PC-3 (cell line): ENCODE measurements at regions not wholly inside any gene's neighbourhood (a gene's known extent, or its start where the extent isn't known, plus 50 kb on each side); places are given as distances from the start of the nearest gene placed in this dataset.

Experiments
- ATAC-seq: fragments of 200-7000 bp; cut with Tn5 transposase; 2 replicates; pipeline ENCODE4 v1.9.1; 2020; ENCODE audit warnings: mild to moderate bottlenecking, moderate library complexity
- BruUV-seq: library from RNA; stranded (reverse); fragments of 400-500 nt; replicated peaks from 2 replicates; lab custom pipeline; 2021; lab: Mats Ljungman, UMichigan
- CTCF ChIA-PET: fragments of 300-600 bp; sonication (Branson Sonifier 250); formaldehyde crosslinking; loops from one replicate; lab custom pipeline; 2022; ENCODE audit warnings: antibody characterized with exemption; lab: Charles Lee
- POLR2A ChIA-PET: fragments of 300-600 bp; sonication (Branson Sonifier 250); formaldehyde crosslinking; loops from one replicate; lab custom pipeline; 2022; ENCODE audit warnings: antibody characterized with exemption; ENCODE audit not compliant: unreplicated experiment; lab: Charles Lee
- DNase-seq: peaks from one replicate; pipeline ENCODE4 v3.0.0-alpha.2; 2015
- H2AFZ ChIP-seq: fragments of 300-600 bp; sonication (generic); 2 replicates; pipeline ENCODE4 v1.6.0; 2016; ENCODE audit warnings: antibody characterized with exemption, low read length
- H3F3A ChIP-seq: fragments of 300-600 bp; sonication (generic); one replicate; pipeline ENCODE4 v1.6.0; 2017; ENCODE audit warnings: antibody characterized with exemption, low read length, control low read depth, mild to moderate bottlenecking; ENCODE audit not compliant: unreplicated experiment
- H3K27ac ChIP-seq: fragments of 300-600 bp; sonication (generic); 2 replicates; pipeline ENCODE4 v1.5.1; 2016; ENCODE audit warnings: mild to moderate bottlenecking, low read length
- H3K27me3 ChIP-seq: fragments of 300-600 bp; sonication (generic); 2 replicates; pipeline ENCODE4 v1.6.1; 2016; ENCODE audit warnings: low read length, mixed read lengths
- H3K36me3 ChIP-seq: fragments of 300-600 bp; sonication (generic); 2 replicates; pipeline ENCODE4 v1.6.1; 2016; ENCODE audit warnings: low read depth, mixed run types, low read length, mixed read lengths
- H3K4me1 ChIP-seq: fragments of 300-600 bp; sonication (generic); 2 replicates; pipeline ENCODE4 v1.5.1; 2016; ENCODE audit warnings: low read length; ENCODE audit not compliant: insufficient read depth
- H3K4me2 ChIP-seq: fragments of 300-600 bp; sonication (generic); 2 replicates; pipeline ENCODE4 v1.6.0; 2016; ENCODE audit warnings: low read length
- H3K4me3 ChIP-seq: fragments of 300-600 bp; sonication (generic); 2 replicates; pipeline ENCODE4 v1.5.1; 2016; ENCODE audit warnings: mild to moderate bottlenecking, low read length, mixed read lengths
- H3K79me2 ChIP-seq: fragments of 300-600 bp; sonication (generic); 2 replicates; pipeline ENCODE4 v1.6.1; 2017; ENCODE audit warnings: low read length, mixed read lengths
- H3K9ac ChIP-seq: fragments of 300-600 bp; sonication (generic); 2 replicates; pipeline ENCODE4 v1.6.0; 2016; ENCODE audit warnings: mild to moderate bottlenecking, low read length
- H3K9me2 ChIP-seq: fragments of 300-600 bp; sonication (generic); replicated peaks from 2 replicates; pipeline ENCODE4 v1.6.1; 2016; ENCODE audit warnings: mixed run types, low read length, mixed read lengths
- H3K9me3 ChIP-seq: fragments of 300-600 bp; sonication (generic); 2 replicates; pipeline ENCODE4 v1.6.1; 2016; ENCODE audit warnings: low read length, mixed read lengths
- H4K20me1 ChIP-seq: fragments of 300-600 bp; sonication (generic); 2 replicates; pipeline ENCODE4 v1.6.1; 2016; ENCODE audit warnings: low read length, mixed read lengths
- CTCF ChIP-seq: fragments of 300-600 bp; sonication (generic); conservative IDR thresholded peaks from 2 replicates; pipeline ENCODE4 v1.5.1; 2017; ENCODE audit warnings: antibody characterized with exemption, low read depth, mild to moderate bottlenecking, low read length
- EZH2 ChIP-seq: fragments of 300-600 bp; sonication (generic); IDR thresholded peaks from one replicate; pipeline ENCODE4 v1.6.1; 2017; ENCODE audit warnings: antibody characterized with exemption, mild to moderate bottlenecking, low read length; ENCODE audit not compliant: unreplicated experiment
- EZH2phosphoT487 ChIP-seq: fragments of 300-600 bp; sonication (generic); IDR thresholded peaks from 2 replicates; pipeline ENCODE4 v1.6.1; 2018; ENCODE audit warnings: mild to moderate bottlenecking, antibody characterized with exemption, low read length, borderline replicate concordance
- intact Hi-C: fragments of 100-400 bp; cut with micrococcal nuclease; formaldehyde crosslinking; loops from 2 replicates; pipeline ENCODE4 v1.9.0; 2023

GRCh38 chr7:24075426-24075810, 208.6 kb upstream of the NPY start:
- peak overlapping the region; percentile 45; the same call in 1 of the 2 replicates for H3K9ac ChIP-seq
- H3K9me2 ChIP-seq = no peaks in the 10 kb centered on the region
- ChIA-PET CTCF (interaction anchor here (0.6 kb wide), 1 partner anchor 150 kb away, joined by 3 read pairs; no protein-coding TSS in a partner anchor), POLR2A (no interaction called here)
- H3F3A ChIP-seq = no peaks in the 10 kb centered on the region
- H3K4me2 ChIP-seq = peak overlapping the region; percentile 4; the same call in 1 of the 2 replicates
- H4K20me1 ChIP-seq = no peaks in the 10 kb centered on the region
- H2AFZ ChIP-seq = no peak overlapping the region
- ATAC-seq (no peak), DNase-seq (peak; percentile 50)
- no peaks in the 10 kb centered on the region for H3K79me2 ChIP-seq
- H3K36me3 ChIP-seq = no peaks in the 10 kb centered on the region
- no peak for TF ChIP-seq CTCF
- TF ChIP-seq EZH2 = no peak
- no peak for TF ChIP-seq EZH2phosphoT487
- H3K27me3 ChIP-seq = no peaks in the 10 kb centered on the region
- H3K27ac ChIP-seq = peak overlapping the region; percentile 82
- no peaks in the 10 kb centered on the region for H3K9me3 ChIP-seq
- no TSS peak for BruUV-seq
- no peak overlapping the region; the same call in 1 of the 2 replicates for H3K4me3 ChIP-seq
- intact Hi-C loops = no loop called here
- H3K4me1 ChIP-seq = 0 out of 2 replicates have a peak, but pooled peaks cover 4% of the 10 kb centered on the region

GRCh38 chr7:24082826-24083225, 201.2 kb upstream of the NPY start:
- DNase-seq (no peak), ATAC-seq (no peak)
- no peaks in the 10 kb centered on the region for H3K79me2 ChIP-seq
- no peaks in the 10 kb centered on the region for H4K20me1 ChIP-seq
- no TSS peak for BruUV-seq
- ChIA-PET POLR2A (no interaction called here), CTCF (no interaction called here)
- H3K9me3 ChIP-seq = no peaks in the 10 kb centered on the region
- no peak overlapping the region for H3K4me3 ChIP-seq
- no peaks in the 10 kb centered on the region for H3K36me3 ChIP-seq
- H3K27ac ChIP-seq = no peak overlapping the region
- H3K4me1 ChIP-seq = no peaks in the 10 kb centered on the region
- H3K9ac ChIP-seq = no peak overlapping the region
- TF ChIP-seq EZH2 (no peak), CTCF (no peak), EZH2phosphoT487 (no peak)
- no peak overlapping the region for H3K4me2 ChIP-seq
- no peaks in the 10 kb centered on the region for H3K9me2 ChIP-seq
- H3K27me3 ChIP-seq = no peaks in the 10 kb centered on the region
- H3F3A ChIP-seq = no peaks in the 10 kb centered on the region
- intact Hi-C loops = no loop called here
- no peak overlapping the region for H2AFZ ChIP-seq

GRCh38 chr7:24102988-24103387, 181.0 kb upstream of the NPY start:
- TF ChIP-seq EZH2 (no peak), EZH2phosphoT487 (no peak), CTCF (no peak)
- Histone ChIP-seq H3K9me3 (no peaks in the 10 kb centered on the region), H3K79me2 (no peaks in the 10 kb centered on the region), H3K9me2 (no peaks in the 10 kb centered on the region), H3K4me3 (no peak overlapping the region), H3F3A (no peaks in the 10 kb centered on the region), H3K4me2 (no peak overlapping the region), H3K27ac (no peak overlapping the region), H3K9ac (no peak overlapping the region), H3K27me3 (peaks cover 16% of the 10 kb centered on the region), H3K4me1 (no peaks in the 10 kb centered on the region), H2AFZ (no peak overlapping the region), H4K20me1 (no peaks in the 10 kb centered on the region), H3K36me3 (no peaks in the 10 kb centered on the region)
- CTCF ChIA-PET = no interaction called here
- DNase-seq (no peak), ATAC-seq (no peak)
- POLR2A ChIA-PET = no interaction called here
- intact Hi-C loops = no loop called here
- no TSS peak for BruUV-seq
